SJCRH30 (cell line): ENCODE measurements at regions not wholly inside any gene's neighbourhood (a gene's known extent, or its start where the extent isn't known, plus 50 kb on each side); places are given as distances from the start of the nearest gene placed in this dataset.

Source experiments
- DNase-seq, 2 experiments: peaks; one replicate each; pipeline ENCODE4 v3.0.0-alpha.2; 2015 to 2020
- H3K27ac ChIP-seq: fragments of 250-450 bp; sonication (Bioruptor Pico); 2 replicates; pipeline ENCODE4 v1.5.1; 2020; ENCODE audit warnings: mild to moderate bottlenecking, moderate library complexity
- H3K27me3 ChIP-seq: fragments of 250-450 bp; sonication (Bioruptor Pico); 2 replicates; pipeline ENCODE4 v1.5.1; 2020; ENCODE audit warnings: mild to moderate bottlenecking, moderate library complexity
- H3K36me3 ChIP-seq: fragments of 250-450 bp; sonication (Bioruptor Pico); 2 replicates; pipeline ENCODE4 v1.5.1; 2020; ENCODE audit warnings: mild to moderate bottlenecking, moderate library complexity
- H3K4me1 ChIP-seq: fragments of 250-450 bp; sonication (Bioruptor Pico); 2 replicates; pipeline ENCODE4 v1.5.1; 2020; ENCODE audit warnings: mild to moderate bottlenecking, moderate library complexity
- H3K4me3 ChIP-seq: fragments of 250-450 bp; sonication (Bioruptor Pico); 2 replicates; pipeline ENCODE4 v1.5.1; 2020; ENCODE audit warnings: mild to moderate bottlenecking, moderate library complexity
- H3K9me3 ChIP-seq: fragments of 250-450 bp; sonication (Bioruptor Pico); replicated peaks from 2 replicates; pipeline ENCODE4 v1.5.1; 2020; ENCODE audit warnings: mild to moderate bottlenecking, moderate library complexity

GRCh38 chr3:7871003-7871560 lies 630.5 kb upstream of the LMCD1 start:
- 0 out of 2 replicates have a peak, but pooled peaks cover 10% of the 10 kb centered on the region for H3K27me3 ChIP-seq
- DNase-seq, result no peak
- no peaks in the 10 kb centered on the region for H3K4me1 ChIP-seq
- H3K36me3 ChIP-seq, result no peaks in the 10 kb centered on the region
- no peak overlapping the region for H3K4me3 ChIP-seq
- H3K27ac ChIP-seq, result no peak overlapping the region
- H3K9me3 ChIP-seq, result no peaks in the 10 kb centered on the region

DNA sequence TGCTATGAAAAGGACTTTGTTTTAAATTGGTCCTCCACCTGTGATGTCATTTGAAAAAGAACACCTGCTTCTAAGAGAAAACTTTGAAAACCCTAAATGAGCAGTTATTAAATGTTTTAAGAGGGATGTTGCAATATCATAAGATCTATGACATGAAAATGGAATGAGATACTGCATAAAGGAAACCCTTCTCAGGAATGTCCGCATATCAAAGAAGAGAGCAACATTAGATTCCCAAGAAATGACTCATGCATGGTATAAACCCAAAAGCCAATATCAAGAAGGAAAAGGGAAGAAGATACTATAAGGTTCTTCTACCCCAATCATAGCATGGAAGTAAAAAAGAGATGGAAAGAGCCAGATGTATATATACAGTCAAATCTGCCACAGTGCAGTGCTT lies 627.5 kb upstream of the LMCD1 start:
- no peak overlapping the region for H3K4me3 ChIP-seq
- DNase-seq, result no peak
- H3K27me3 ChIP-seq, result 0 out of 2 replicates have a peak, but pooled peaks cover 10% of the 10 kb centered on the region
- H3K27ac ChIP-seq, result no peak overlapping the region
- H3K9me3 ChIP-seq, result no peaks in the 10 kb centered on the region
- no peaks in the 10 kb centered on the region for H3K36me3 ChIP-seq
- H3K4me1 ChIP-seq, result no peaks in the 10 kb centered on the region

GRCh38 chr3:7875925-7876324 lies 625.7 kb upstream of the LMCD1 start:
- Histone ChIP-seq H3K4me3 (no peak overlapping the region), H3K27ac (no peak overlapping the region), H3K9me3 (no peaks in the 10 kb centered on the region), H3K4me1 (no peaks in the 10 kb centered on the region), H3K36me3 (no peaks in the 10 kb centered on the region), H3K27me3 (0 out of 2 replicates have a peak, but pooled peaks cover 10% of the 10 kb centered on the region)
- no peak for DNase-seq

- no peak for DNase-seq
- Histone ChIP-seq H3K4me3 (no peak overlapping the region), H3K9me3 (no peaks in the 10 kb centered on the region), H3K27ac (no peak overlapping the region), H3K36me3 (no peaks in the 10 kb centered on the region), H3K4me1 (no peaks in the 10 kb centered on the region), H3K27me3 (0 out of 2 replicates have a peak, but pooled peaks cover 10% of the 10 kb centered on the region)
Observed at GRCh38 chr3:7876741-7877297, 624.8 kb upstream of the LMCD1 start.

DNA sequence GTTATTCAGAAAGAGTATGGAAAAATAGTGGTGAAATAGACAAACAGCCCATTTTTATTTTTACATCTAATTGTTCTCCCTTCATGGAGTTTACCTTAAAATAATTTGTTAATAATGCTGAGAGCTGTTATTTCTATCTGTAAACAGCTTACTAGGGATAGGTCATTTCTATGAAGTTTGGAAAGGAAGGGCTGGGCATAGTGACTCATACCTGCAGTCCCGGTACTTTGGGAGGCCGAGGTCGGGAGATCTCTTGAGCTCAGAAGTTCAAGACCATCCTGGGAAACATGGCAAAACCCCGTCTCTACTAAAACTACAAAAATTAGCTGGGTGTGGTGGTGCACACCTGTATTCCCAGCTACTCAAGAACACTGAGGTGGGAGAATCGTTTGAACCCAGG lies 624.3 kb upstream of the LMCD1 start:
- H3K9me3 ChIP-seq, result no peaks in the 10 kb centered on the region
- no peaks in the 10 kb centered on the region; the same call in 1 of the 2 replicates for H3K36me3 ChIP-seq
- no peak overlapping the region for H3K4me3 ChIP-seq
- 0 out of 2 replicates have a peak, but pooled peaks cover 10% of the 10 kb centered on the region for H3K27me3 ChIP-seq
- DNase-seq, result no peak
- no peak overlapping the region for H3K27ac ChIP-seq
- H3K4me1 ChIP-seq, result no peaks in the 10 kb centered on the region

GRCh38 chr3:7879572-7879971 lies 622.1 kb upstream of the LMCD1 start:
- no peaks in the 10 kb centered on the region for H3K9me3 ChIP-seq
- no peak overlapping the region for H3K27ac ChIP-seq
- DNase-seq, result no peak
- H3K4me1 ChIP-seq, result no peaks in the 10 kb centered on the region
- no peaks in the 10 kb centered on the region for H3K27me3 ChIP-seq
- no peaks in the 10 kb centered on the region; the same call in 1 of the 2 replicates for H3K36me3 ChIP-seq
- H3K4me3 ChIP-seq, result no peak overlapping the region

DNA sequence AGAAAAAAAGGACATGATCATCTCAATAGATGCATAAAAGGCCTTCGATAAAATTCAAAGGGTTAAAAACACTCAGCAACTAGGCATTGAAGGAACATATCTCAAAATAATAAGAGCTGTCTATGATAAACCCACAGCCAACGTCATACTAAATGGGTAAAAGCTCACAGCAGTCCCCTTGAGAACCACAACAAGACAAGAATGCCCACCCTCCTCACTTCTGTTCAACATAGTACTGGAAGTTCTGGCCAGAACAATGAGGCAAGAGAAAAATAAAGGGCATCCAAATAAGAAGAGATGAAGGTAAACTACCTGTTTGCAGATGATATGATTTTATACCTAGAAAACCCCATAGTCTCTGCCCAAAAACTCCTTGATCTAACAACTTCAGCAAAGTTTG lies 619.7 kb upstream of the LMCD1 start:
- no peak overlapping the region for H3K27ac ChIP-seq
- no peaks in the 10 kb centered on the region for H3K4me1 ChIP-seq
- H3K27me3 ChIP-seq, result no peaks in the 10 kb centered on the region
- no peak overlapping the region for H3K4me3 ChIP-seq
- H3K9me3 ChIP-seq, result no peaks in the 10 kb centered on the region
- H3K36me3 ChIP-seq, result no peaks in the 10 kb centered on the region; the same call in 1 of the 2 replicates
- no peak for DNase-seq

- no peak for DNase-seq
- H3K27ac ChIP-seq, result no peak overlapping the region
- no peaks in the 10 kb centered on the region for H3K9me3 ChIP-seq
- no peaks in the 10 kb centered on the region for H3K27me3 ChIP-seq
- no peaks in the 10 kb centered on the region for H3K36me3 ChIP-seq
- H3K4me3 ChIP-seq, result no peak overlapping the region
- no peaks in the 10 kb centered on the region for H3K4me1 ChIP-seq
Observed at GRCh38 chr3:7897655-7898054, 604.0 kb upstream of the LMCD1 start.

- Histone ChIP-seq H3K27me3 (peaks cover 3% of the 10 kb centered on the region; the same call in 1 of the 2 replicates), H3K9me3 (no peaks in the 10 kb centered on the region), H3K4me1 (no peaks in the 10 kb centered on the region), H3K4me3 (no peak overlapping the region), H3K27ac (no peak overlapping the region), H3K36me3 (no peaks in the 10 kb centered on the region)
- DNase-seq, result no peak
Observed at GRCh38 chr3:7913283-7913682, 588.3 kb upstream of the LMCD1 start.

DNA sequence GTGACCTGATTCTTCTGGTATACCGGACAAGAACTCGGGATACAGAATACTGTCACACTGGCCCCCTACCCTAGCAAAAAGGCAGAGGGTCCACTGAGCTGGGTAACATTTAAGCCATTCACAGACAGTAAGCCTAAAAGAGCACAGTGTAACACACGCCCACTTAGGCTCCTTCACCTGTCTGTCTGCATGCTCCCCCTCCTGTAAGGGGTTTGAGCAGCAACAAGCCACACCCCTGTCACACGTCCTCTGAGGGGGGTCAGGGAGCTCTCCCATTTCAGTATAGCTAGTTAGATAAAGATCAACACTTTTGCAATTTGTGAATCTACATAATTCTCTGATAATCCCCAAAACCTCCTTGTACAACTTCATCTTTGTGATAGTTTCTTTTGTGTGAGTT lies 586.3 kb upstream of the LMCD1 start:
- H3K27me3 ChIP-seq, result no peaks in the 10 kb centered on the region
- H3K4me1 ChIP-seq, result no peaks in the 10 kb centered on the region
- no peak overlapping the region for H3K27ac ChIP-seq
- no peak overlapping the region for H3K4me3 ChIP-seq
- H3K36me3 ChIP-seq, result no peaks in the 10 kb centered on the region
- H3K9me3 ChIP-seq, result no peaks in the 10 kb centered on the region
- DNase-seq, result no peak

DNA sequence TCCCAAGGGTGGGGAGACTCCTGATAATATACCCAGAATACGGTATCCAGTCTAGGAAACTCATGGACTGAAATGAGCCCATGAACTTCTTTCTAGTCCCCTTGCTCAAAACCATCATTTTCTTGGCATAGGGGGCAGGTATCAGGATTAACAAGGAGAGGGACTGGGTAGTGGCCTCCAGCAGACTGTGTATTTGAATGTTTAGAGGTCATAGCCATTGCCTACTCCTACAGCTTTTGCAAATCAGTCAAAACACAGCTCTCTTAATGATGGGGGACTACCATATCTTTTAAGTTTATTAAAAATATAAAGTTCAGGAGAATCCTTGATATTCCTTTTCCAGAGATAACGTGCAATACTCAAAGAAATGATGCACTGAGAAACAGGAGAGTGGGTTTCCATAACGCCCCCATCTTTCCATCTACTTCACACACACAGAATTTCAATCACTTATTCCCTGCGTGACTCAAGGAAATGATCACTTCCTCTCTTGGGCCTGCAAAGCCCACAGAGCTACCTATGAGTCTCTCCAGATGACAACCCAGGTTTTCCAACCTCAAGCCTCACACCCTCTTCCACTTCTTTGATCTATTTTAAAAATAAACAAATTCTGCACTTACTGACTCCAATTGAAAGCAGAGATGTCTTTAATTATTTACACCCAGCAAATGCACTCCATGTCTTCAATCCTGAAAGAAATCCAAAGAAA lies 584.0 kb upstream of the LMCD1 start:
- DNase-seq, result no peak
- no peak overlapping the region for H3K4me3 ChIP-seq
- no peaks in the 10 kb centered on the region for H3K4me1 ChIP-seq
- H3K9me3 ChIP-seq, result no peaks in the 10 kb centered on the region
- no peaks in the 10 kb centered on the region for H3K27me3 ChIP-seq
- H3K27ac ChIP-seq, result no peak overlapping the region
- no peaks in the 10 kb centered on the region for H3K36me3 ChIP-seq

- no peaks in the 10 kb centered on the region for H3K27me3 ChIP-seq
Observed at GRCh38 chr3:7920211-7920610, 581.4 kb upstream of the LMCD1 start.

DNA sequence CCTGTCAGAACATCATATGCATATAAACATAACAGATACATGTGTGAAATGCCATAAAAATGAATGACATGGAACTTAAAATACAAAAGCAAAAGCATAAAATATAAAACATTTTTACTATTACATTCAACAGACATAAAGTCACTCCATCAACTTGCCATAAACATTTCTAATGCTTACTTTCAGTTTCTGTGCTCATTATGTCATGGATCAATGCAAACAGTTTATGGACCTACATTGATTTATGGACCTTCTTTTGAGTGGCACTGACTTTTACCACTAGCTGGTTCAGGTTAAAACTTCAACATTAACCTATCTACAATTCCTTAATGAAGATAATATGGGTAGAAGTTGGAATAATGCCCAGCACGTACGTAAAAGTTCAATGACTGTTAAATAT lies 577.4 kb upstream of the LMCD1 start:
- H3K27ac ChIP-seq, result no peak overlapping the region
- no peak for DNase-seq
- no peaks in the 10 kb centered on the region for H3K9me3 ChIP-seq
- H3K4me3 ChIP-seq, result no peak overlapping the region
- H3K36me3 ChIP-seq, result no peaks in the 10 kb centered on the region
- H3K27me3 ChIP-seq, result no peaks in the 10 kb centered on the region
- H3K4me1 ChIP-seq, result no peaks in the 10 kb centered on the region

More at GRCh38 chr3:7920211-7920610, 581.4 kb upstream of the LMCD1 start:
- Histone ChIP-seq H3K36me3 (no peaks in the 10 kb centered on the region), H3K4me3 (no peak overlapping the region), H3K9me3 (no peaks in the 10 kb centered on the region), H3K27ac (no peak overlapping the region), H3K4me1 (no peaks in the 10 kb centered on the region)
- DNase-seq, result no peak

DNA sequence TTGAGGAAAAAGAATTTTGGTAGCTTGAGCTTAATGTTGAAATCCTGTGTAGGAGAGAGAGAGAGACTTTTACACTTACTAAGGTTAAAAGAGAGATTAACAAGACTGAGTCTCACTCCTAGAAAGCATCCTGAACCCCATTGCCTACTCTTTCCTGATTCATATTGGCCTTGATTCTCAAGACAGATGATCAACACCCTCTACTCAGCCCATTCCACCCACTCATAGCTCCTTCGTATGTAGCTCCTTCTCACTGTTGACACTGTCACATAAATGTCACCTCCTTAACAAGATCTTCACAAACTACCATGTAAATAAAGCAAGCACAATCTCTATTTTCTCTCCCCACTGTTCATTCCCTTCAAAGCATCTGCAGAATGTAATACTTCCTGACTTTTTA lies 574.6 kb upstream of the LMCD1 start:
- Histone ChIP-seq H3K27me3 (no peaks in the 10 kb centered on the region), H3K4me3 (no peak overlapping the region), H3K36me3 (no peaks in the 10 kb centered on the region), H3K4me1 (no peaks in the 10 kb centered on the region), H3K9me3 (no peaks in the 10 kb centered on the region), H3K27ac (no peak overlapping the region)
- DNase-seq, result no peak

DNA sequence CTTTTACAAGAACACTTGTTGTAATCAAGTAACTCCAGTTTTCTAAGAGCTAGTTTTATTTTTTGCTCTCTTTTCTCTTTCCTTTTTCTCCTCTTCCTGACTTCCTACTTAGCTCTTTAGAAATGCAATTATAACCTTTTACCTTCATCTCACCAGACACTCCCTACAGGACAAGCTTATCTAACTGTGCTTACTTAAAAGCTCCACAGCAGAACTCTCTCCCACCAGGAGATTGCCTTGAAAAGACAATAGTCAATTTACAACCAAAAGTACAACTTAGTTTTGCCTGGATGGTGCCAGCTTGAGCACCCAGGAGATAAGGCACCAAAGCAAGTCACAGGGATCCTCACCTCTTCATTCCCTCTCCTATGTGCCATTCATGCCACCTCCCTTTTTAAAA lies 573.8 kb upstream of the LMCD1 start:
- no peak overlapping the region for H3K4me3 ChIP-seq
- H3K27ac ChIP-seq, result no peak overlapping the region
- H3K27me3 ChIP-seq, result no peaks in the 10 kb centered on the region
- no peak for DNase-seq
- H3K4me1 ChIP-seq, result no peaks in the 10 kb centered on the region
- no peaks in the 10 kb centered on the region for H3K9me3 ChIP-seq
- H3K36me3 ChIP-seq, result no peaks in the 10 kb centered on the region
